WI38 (cell line): ENCODE measurements at regions not wholly inside any gene's neighbourhood (a gene's known extent, or its start where the extent isn't known, plus 50 kb on each side); places are given as distances from the start of the nearest gene placed in this dataset.

Experiments
- H3K4me3 ChIP-seq: 2 replicates; pipeline ENCODE4 v1.5.1; 2011; ENCODE audit warnings: low read depth, mild to moderate bottlenecking, control low read depth, low read length
- TF ChIP-seq, protein P1 (sequence below): IDR thresholded peaks from 2 replicates; pipeline ENCODE4 v1.5.1; 2012; ENCODE audit warnings: low read depth, mild to moderate bottlenecking, control low read depth, low read length

DNA sequence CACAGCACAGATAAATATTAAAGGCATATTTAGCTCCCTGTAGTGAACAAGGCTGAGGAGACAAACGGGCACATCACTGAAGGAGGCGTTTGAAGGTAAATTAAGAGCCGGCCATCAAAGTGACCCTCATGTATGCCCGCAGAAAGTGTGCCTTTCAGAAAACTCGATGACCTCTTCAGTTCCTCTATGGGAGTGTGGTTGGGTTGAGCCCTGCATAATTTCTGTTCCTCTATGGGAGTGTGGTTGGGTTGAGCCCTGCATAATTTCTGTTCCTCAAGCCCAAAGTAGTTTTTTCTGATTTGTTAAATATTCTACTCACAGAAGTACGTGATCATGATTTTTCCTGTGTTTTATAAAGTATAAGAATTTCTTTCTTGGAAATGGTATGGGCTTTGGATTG lies 568.5 kb downstream of the TSN start:
- H3K4me3 ChIP-seq, result no peak overlapping the region
- TF ChIP-seq, protein P1, sequence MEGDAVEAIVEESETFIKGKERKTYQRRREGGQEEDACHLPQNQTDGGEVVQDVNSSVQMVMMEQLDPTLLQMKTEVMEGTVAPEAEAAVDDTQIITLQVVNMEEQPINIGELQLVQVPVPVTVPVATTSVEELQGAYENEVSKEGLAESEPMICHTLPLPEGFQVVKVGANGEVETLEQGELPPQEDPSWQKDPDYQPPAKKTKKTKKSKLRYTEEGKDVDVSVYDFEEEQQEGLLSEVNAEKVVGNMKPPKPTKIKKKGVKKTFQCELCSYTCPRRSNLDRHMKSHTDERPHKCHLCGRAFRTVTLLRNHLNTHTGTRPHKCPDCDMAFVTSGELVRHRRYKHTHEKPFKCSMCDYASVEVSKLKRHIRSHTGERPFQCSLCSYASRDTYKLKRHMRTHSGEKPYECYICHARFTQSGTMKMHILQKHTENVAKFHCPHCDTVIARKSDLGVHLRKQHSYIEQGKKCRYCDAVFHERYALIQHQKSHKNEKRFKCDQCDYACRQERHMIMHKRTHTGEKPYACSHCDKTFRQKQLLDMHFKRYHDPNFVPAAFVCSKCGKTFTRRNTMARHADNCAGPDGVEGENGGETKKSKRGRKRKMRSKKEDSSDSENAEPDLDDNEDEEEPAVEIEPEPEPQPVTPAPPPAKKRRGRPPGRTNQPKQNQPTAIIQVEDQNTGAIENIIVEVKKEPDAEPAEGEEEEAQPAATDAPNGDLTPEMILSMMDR, result no peak

DNA sequence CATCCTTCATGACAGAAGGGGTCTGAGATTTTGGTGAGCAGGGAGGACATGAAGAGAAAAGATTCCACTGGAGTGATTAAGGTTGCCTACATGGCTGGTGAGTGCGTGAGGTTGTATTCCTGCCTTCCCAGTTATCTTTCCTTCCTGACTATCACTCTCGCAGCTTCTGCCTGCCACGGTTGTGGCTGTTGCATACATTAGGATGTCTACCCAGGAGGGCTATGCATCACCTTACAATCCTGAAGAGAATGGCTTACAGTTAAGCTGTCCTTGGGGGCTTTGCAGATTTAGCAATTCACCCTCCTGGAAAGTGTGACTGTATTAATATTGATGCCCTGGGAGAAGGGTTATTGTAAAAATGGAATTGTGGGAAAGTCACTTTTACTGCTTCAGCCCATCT lies 571.0 kb downstream of the TSN start:
- TF ChIP-seq, protein P1, result no peak
- no peak overlapping the region for H3K4me3 ChIP-seq

DNA sequence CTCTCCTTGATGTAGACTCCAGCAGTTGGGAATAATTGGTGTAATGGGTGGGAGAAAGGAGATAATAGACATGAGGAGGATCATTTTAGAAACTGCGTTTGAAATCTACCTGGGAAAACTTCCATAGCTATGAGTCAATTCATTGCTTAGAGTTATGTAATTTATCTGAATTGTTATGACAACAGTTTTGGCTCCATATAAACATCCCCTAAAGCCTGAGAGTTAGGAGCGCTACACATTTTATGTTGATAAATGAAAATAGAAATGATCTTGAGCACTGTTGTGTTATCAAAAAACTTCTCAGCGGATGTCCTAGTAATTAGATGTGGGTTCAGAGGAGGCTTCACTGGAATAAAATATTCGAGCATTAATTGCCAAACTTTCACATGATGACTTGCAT lies 573.4 kb downstream of the TSN start:
- TF ChIP-seq, protein P1, result no peak
- H3K4me3 ChIP-seq, result no peak overlapping the region

DNA sequence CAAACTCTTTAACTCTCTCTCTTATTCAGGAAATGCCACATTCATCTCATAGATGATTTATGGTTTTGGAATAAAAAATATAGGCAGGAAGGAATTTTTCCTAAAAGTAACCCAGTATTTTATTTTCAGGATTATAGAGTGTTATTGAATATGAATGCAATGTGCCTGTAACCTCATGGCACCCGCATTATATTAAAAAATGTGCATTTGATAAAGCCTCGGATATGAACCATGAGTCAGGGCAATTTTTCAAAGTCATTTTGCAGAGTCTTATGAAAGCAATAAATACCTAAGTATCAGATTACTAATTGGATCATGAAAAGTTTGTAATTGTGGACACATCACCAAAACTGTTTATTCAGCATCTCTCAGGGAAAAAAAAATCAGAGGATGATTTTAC lies 573.8 kb downstream of the TSN start:
- TF ChIP-seq, protein P1, result no peak

DNA sequence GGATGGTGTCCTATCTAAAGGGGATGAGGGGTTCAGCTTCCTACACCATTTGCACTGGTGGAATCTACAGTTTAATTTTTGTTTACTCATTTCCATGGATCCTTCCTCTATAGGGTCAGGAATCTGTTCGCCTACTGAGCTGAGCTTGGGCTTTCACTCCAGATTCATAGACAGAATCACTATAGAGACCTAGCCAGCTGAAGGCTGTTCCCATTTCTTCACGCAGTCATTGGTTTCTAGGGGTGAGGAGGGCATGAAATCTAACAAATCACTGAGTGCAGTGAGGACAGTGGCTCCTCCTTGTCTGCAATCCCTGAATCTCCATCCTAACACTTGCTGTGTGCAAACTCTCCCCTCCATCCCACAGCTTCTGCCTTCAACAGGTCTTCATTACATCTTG lies 578.5 kb downstream of the TSN start:
- TF ChIP-seq, protein P1, result no peak
- H3K4me3 ChIP-seq, result no peak overlapping the region

More for the DNA sequence above, 573.8 kb downstream of the TSN start:
- H3K4me3 ChIP-seq, result no peak overlapping the region

DNA sequence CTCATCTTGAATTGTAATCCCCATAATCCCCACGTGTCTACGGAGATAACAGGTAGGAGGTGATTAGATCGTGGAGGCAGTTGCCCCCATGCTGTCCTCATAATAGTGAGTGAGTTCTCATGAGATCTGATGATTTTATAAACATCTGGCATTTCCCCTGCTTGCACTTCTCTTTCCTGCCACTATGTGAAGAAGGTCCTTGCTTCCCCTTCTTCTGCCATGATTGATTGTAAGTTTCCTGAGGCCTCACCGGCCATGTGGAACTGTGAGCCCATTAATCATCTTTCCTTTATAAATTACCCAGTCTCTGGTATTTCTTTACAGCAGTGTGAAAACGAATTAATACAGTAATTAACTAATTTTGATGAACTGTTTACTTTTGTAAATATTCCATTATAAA lies 582.5 kb downstream of the TSN start:
- no peak overlapping the region for H3K4me3 ChIP-seq
- TF ChIP-seq, protein P1, result no peak

DNA sequence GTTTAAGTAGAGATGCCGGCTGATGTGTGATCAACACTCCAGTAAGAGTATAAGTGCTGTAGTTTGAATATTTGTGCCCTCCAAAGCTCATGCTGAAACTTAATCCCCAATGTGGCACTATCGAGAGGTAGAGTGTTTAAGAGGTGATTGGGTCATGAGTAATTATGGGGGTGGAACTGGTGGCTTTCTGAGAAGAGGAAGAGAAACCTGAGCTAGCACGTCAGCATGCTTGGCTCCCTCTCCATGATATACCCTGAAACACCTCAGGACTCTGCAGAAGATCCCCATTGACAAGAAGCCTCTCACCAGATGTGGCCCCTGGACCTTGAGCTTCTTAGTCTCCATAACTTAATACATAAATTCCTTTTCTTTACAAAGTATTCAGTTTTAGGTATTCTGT lies 584.8 kb downstream of the TSN start:
- H3K4me3 ChIP-seq, result no peak overlapping the region
- TF ChIP-seq, protein P1, result no peak
